ENCODE measurements at regions not wholly inside any gene's neighbourhood (a gene's known extent, or its start where the extent isn't known, plus 50 kb on each side); places are given as distances from the start of the nearest gene placed in this dataset.

DNA sequence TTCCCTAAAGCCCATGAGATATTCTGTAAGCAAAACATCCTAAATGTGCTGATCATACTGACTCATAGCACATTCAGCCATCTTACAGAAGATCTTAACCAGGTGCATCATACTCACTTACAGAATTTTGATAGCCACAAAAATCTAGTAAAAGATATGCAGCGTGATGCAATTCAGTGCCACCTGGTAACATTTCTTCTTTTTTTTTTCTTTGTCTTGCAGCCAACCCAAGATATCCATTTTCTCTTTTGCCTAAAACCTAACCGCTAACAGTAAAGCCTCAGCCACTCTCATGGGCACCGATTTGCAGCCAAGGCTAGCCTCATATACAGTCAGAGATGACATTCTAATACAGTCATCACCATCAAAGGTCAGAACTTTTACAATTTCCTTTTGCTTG lies 293.3 kb downstream of the HACE1 start:
- intact Hi-C loops (cut with DNase I), result no loop called here
- H3K4me1 ChIP-seq, result no peaks in the 10 kb centered on the region
- H3K4me3 ChIP-seq, result no peak overlapping the region
- no peak for TF ChIP-seq CTCF (IDR thresholded peaks at IDR 0.05)
- no peaks in the 10 kb centered on the region for H3K36me3 ChIP-seq
- DNase-seq, result no peak
- no peak for ATAC-seq
- H3K27me3 ChIP-seq, result no peaks in the 10 kb centered on the region
- no peak overlapping the region for H3K27ac ChIP-seq
- H3K9me3 ChIP-seq, result no peaks in the 10 kb centered on the region

DNA sequence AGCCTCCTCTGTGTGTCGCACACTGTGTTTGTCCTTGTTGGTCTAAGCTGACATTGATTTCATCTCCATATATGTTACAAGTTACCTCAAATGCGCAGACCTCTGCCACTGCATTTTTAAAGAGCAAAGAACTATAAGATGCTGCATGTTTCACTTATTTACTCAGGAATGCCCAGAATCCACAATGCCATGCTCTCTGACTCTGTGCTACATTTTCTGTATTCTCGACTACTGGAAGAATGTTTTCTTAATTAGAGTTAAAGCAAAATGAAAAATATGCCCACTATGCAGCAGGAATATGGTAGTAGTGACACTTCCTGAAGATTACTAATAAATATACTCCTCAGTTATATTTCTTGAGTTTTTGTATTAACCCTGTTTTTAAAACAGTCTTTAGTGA lies 296.4 kb downstream of the HACE1 start:
- no peaks in the 10 kb centered on the region for H3K36me3 ChIP-seq

DNA sequence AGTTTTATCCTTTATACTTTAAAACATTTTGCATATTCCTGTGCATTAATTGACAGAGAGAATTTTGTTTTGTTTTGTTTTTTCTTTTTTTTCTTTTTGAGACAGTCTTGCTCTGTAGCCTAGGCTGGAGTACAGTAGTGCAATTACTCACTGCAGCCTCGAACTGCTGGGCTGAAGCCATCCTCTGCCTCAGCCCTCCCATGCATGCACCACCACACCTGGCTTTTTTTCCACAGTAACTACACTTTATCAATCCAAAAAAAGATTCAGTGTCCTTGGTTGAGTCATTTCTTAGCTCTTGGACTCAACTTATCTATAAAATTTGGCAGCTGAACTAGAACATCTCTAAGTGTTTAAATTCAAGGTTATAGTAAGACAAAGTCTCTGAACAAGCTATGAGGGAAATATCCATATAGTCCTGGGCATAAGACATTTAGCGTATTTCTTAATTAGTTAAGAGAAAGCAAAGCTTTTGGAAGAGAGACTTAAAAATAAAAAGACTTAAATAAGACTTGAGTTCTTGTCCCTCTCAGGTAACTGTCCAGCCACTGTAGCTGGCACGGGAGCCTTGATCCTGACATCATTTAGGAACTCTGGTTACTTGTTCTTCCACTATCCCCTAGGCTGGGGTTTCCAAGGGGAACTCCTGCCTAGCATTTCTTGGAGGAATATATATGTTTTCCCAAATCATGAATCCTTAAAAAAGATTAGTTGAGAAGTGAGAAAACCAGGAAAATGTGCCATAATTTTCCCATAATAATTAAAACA lies 300.1 kb downstream of the HACE1 start:
- TF ChIP-seq CTCF (IDR thresholded peaks at IDR 0.05), result no peak
- Histone ChIP-seq H3K9me3 (no peaks in the 10 kb centered on the region), H3K36me3 (no peaks in the 10 kb centered on the region), H3K27me3 (no peaks in the 10 kb centered on the region), H3K4me1 (no peaks in the 10 kb centered on the region), H3K4me3 (no peak overlapping the region), H3K27ac (no peak overlapping the region)
- ATAC-seq (no peak), DNase-seq (no peak)
- intact Hi-C loops (cut with DNase I), result no loop called here

More for the DNA sequence above, 296.4 kb downstream of the HACE1 start:
- Histone ChIP-seq H3K27me3 (no peaks in the 10 kb centered on the region), H3K9me3 (no peaks in the 10 kb centered on the region), H3K27ac (no peak overlapping the region), H3K4me1 (no peaks in the 10 kb centered on the region), H3K4me3 (no peak overlapping the region)
- TF ChIP-seq CTCF (IDR thresholded peaks at IDR 0.05), result no peak
- ATAC-seq (no peak), DNase-seq (no peak)
- intact Hi-C loops (cut with DNase I), result no loop called here

- Histone ChIP-seq H3K9me3 (no peaks in the 10 kb centered on the region), H3K4me3 (no peak overlapping the region), H3K36me3 (no peaks in the 10 kb centered on the region), H3K4me1 (no peaks in the 10 kb centered on the region), H3K27me3 (no peaks in the 10 kb centered on the region), H3K27ac (no peak overlapping the region)
- ATAC-seq (no peak), DNase-seq (peak in 2 of 4 donors; percentile 45 to 50)
- TF ChIP-seq CTCF (IDR thresholded peaks at IDR 0.05), result no peak
- intact Hi-C loops (cut with DNase I), result no loop called here
These were observed 301.0 kb downstream of the HACE1 start for GRCh38 chr6:104558746-104559145.

GRCh38 chr6:104548297-104548696 lies 311.4 kb downstream of the HACE1 start:
- no peak for ATAC-seq
- intact Hi-C loops (cut with DNase I), result no loop called here
- TF ChIP-seq CTCF (IDR thresholded peaks at IDR 0.05), result no peak
- no peaks in the 10 kb centered on the region for H3K27me3 ChIP-seq
- no peaks in the 10 kb centered on the region for H3K9me3 ChIP-seq
- DNase-seq, result no peak
- H3K4me3 ChIP-seq, result no peak overlapping the region
- no peak overlapping the region for H3K27ac ChIP-seq
- H3K4me1 ChIP-seq, result no peaks in the 10 kb centered on the region
- H3K36me3 ChIP-seq, result no peaks in the 10 kb centered on the region

Measured in left lung (tissue), 4 donors.